ENCODE measurements at regions not wholly inside any gene's neighbourhood (a gene's known extent, or its start where the extent isn't known, plus 50 kb on each side); places are given as distances from the start of the nearest gene placed in this dataset.

GRCh38 chr5:2802693-2803365 is 51.4 kb upstream of the IRX2 start:
- DNase-seq (ENCODE audit: low spot score), result no peak

GRCh38 chr5:2801577-2802525 is 50.4 kb upstream of the IRX2 start:
- no peak for DNase-seq (ENCODE audit: low spot score)
